Iris pigment epithelial cell (primary cell): ENCODE measurements at regions not wholly inside any gene's neighbourhood (a gene's known extent, or its start where the extent isn't known, plus 50 kb on each side); places are given as distances from the start of the nearest gene placed in this dataset.
"Not testable (repeated sequence)": the region's sequence is repeated elsewhere in the genome, so short reads cannot be mapped to it uniquely, and the experiment has no call there.

Experiments
- DNase-seq: peaks from one replicate; pipeline ENCODE4 v3.0.0-alpha.2; 2011; ENCODE audit warnings: low read depth

DNA sequence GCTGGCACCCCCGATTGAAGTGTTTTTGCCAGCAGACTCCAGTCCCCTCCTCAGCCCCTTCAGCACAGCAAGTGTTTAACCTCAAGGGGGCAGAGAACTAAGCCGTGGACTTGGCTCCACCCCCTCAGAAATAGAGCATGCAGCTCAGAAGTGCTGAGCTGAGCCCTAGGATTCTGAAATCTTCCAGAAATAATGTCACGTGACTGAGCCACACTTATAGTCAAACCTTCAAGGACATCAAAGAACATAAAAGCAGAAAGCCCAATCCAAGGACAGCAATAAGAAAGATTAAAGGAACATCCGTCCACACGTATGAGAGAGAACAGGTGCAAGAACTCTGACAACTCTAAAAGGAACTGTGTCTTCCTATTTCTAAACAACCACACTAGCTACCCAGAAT lies 317.7 kb upstream of the LRFN5 start:
- DNase-seq: no peak

DNA sequence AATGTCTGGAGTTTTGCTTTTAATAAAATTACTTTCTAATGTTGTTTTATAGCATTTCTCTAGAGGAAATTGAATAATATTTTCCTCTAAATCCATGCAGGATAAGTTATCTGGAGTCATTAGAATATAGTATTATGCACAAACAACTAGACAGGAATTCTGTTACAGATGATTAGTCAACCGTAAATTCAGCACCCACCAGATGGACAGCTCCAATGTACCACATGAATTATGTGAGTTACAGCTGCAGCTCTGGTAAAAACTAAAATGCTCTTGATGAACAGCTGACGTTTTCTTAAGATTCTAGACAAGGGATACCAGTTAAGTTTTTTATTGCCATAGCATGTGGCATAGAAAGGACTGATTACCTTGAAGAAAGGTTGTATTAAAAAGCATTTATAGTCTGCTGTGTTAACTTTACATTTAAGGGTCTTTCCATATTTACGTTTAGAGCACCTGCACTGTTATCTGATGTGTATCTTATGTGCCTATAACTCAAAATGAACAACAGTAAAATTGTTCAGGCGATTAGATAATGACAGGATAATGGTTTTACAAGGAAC lies 321.4 kb upstream of the LRFN5 start:
- DNase-seq: peak; percentile 23

DNA sequence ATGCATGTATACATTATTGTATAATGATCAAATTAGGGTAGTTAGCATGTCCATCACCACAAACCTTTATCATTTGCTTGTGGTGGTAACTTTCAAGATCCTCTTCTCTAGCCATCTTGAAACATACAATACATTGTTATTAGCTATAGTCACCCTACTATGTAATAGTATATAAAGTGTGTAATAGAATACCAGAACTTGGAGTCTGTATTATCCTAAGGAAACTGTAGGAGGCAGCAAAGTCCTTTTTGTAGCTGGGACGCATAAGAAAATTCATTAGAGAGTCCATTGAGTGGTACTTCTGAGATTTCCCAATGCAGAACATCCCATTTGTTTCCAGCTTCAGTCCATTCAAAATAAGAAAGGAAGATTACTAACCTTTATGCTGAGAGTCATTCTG lies 325.9 kb upstream of the LRFN5 start:
- DNase-seq: peak; percentile 3

DNA sequence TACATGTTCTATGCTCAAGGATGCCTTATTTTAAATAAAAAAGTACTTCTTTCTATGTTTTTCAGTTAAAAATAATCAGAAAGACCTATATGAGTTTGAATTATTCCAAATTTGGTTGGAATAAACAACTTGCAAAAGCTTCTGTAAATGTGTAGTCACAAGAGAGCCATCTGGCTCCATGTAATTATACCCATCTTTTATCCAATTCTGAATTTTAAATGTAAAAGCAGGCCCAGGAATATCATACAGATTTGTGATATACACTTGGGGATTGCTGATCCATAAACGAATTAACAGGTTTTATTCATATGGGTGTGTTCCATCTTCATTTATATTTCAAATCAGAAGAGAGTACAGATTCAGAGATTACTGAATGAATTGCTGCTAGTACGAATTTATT lies 329.2 kb upstream of the LRFN5 start:
- DNase-seq: no peak

DNA sequence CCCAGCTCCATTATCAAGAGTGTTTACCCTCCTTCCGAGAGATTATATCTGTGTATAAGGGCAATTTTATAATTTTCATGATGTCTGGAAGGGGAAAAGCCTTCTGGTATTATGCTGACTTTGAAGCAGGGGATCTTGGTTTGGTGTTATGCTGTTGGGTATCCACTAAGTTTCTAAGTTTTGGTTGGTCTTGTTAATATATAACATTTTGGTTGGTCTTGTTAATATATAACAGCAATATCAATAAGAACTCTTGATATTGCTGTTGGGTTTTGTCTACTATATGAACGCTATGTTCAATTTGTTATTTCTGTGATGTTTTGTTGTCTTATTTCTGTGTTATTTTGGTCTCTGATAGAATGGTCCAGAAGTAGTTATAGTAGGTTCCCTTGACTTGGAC lies 349.2 kb upstream of the LRFN5 start:
- DNase-seq: no peak

DNA sequence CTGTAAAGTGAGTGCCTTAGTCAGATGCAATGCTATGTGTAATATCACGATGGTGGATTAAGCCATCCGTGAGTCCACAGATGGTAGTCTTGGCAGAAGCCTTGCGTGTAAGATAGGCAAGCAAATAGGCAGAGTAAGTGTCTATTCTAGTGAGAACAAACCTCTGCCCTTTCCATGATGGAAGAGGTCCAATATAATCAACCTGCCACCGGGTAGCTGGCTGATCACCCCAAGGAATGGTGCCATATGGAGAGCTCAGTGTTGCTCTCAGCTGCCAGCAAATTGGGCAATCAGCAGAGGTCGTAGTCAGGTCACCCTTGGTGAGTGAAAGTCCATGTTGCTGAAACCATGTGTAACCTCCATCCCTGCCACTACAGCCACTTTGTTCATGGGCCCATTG lies 371.2 kb upstream of the LRFN5 start:
- no peak for DNase-seq

DNA sequence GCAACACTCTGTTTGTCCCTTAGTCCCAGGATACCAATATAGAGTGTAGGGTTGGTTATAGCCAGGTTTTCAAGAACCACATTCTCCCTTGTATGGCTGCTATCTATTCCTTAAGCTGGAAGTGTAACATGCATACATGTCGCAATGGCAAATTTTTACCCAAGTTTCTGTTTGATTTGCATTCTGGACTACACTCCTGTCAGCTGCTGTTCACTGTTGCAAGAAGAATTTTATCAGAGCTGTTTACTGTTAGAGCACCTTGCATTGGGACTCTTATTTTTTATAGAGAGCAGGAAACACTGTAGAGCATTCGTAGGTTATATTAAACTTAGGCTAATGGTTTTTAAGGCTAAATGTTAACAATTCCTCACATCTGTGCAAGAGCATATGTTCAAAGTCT lies 376.0 kb upstream of the LRFN5 start:
- DNase-seq: no peak

DNA sequence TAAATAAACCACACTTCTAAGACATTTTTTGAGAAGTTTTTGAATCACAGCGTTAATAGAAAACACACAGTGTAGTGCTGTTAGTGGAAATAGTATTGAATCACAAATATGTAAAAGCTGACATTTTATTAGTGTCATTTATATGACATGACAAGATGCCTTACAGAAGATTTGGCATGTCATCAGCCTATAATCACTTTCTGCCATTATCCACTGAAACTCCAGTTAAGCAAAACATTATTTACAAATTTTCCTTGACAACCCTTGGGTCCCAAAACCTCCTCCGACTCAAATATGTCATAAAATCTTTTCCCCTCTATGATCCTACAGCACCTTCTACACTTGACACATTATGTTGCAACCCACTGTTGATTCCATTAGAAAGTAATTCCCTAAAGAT lies 376.9 kb upstream of the LRFN5 start:
- DNase-seq: no peak

DNA sequence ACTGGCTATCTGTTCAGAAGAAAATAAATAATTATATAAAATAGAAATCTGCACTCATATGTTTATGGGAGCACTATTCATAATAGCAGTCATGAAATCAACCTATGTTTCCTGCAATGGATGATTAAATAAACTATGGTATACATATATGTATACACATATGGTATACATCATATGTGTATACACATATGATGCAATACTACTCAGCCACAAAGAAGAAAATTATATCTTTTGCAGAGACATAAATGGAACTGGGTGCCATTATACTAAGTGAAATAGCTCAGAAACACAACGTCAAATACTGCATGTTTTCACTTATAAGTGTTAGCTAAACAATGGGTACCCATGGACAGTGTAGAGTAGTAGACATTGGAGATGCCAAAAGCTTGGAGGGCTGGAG lies 381.2 kb upstream of the LRFN5 start:
- DNase-seq: no peak

DNA sequence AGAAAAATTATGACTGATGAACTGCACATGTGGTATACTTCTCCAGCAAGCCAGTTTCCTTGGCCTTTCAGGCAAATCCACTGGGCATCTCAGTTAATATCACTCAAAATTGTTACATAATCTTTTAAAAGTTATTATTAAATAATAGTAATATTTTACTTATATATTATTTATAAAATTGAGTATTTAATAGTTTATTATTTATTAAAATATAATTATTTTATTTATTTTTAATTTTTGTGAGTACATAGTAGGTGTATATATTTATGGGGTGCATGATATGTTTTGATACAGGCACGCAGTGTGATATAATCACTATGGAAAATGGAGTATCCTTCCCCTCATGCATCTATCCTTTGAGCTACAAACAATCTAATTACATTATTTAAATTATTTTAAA lies 384.1 kb upstream of the LRFN5 start:
- DNase-seq: no peak

DNA sequence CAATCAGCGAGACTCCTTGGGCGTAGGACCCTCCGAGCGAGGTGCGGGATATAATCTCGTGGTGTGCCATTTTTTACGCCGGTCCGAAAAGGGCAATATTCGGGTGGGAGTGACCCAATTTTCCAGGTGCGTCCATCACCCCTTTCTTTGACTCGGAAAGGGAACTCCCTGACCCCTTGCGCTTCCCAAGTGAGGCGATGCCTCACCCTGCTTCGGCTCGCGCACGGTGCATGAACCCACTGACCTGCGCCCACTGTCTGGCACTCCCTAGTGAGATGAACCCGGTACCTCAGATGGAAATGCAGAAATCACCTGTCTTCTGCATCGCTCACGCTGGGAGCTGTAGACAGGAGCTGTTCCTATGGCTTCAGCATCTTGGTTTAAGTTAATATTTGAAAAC lies 391.7 kb upstream of the LRFN5 start:
- DNase-seq: not testable (repeated sequence)

DNA sequence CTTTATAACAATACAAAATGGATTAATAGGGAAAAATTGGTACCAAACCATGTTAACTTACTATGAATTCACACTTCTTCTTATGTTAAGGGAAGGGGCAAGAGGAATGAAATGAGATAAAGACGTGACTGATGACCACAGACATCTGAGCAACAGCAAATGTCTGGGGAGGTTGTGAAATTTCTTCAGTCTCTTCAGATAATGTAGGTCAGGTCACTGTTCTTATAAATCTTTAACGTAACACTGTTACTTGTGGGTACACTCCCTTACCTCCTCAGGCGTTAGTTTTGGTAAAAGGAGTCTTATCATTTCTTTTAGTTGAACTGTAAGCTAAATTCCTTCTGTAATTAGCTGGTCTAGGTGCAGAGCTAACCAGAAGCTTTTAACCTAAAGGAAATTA lies 405.0 kb upstream of the LRFN5 start:
- DNase-seq: no peak

DNA sequence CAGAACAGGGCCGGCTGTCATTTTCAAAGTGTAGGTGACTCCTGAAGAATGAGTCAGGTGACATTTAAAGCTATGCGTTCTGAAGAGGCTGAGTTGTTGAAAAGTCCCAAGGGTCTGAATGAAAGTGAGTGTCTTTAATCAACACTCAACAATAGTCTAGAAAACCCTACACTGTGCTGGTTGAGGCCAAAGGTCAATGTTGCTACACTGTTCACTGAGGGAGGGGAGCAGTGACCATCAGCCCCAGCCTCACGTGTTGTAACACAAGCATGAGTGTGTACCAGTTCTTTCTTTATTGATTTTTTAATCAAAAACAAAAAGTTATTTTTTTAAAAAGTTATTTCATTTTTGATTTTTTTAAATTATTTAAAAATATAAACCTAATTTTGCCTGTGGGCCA lies 418.8 kb upstream of the LRFN5 start:
- DNase-seq: no peak

DNA sequence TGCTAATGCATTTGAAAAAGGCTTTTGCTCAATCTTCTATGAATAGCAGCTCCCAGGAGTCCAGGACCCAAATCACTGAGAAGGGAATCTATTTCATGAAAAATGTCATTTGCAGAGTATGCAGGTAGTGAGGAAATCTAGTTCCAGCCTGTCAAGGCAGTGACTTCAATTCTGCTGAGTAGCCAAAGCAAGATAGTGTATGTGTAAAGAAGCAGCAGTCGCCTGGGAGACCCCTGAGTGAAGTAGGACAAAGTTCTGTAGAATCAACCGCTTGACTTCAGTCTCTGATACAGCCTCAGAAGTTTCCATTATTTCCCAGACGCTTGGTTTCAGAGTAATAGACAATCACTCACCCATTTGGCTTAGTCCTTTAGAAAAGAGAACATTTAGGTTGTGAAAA lies 435.6 kb upstream of the LRFN5 start:
- DNase-seq: no peak

DNA sequence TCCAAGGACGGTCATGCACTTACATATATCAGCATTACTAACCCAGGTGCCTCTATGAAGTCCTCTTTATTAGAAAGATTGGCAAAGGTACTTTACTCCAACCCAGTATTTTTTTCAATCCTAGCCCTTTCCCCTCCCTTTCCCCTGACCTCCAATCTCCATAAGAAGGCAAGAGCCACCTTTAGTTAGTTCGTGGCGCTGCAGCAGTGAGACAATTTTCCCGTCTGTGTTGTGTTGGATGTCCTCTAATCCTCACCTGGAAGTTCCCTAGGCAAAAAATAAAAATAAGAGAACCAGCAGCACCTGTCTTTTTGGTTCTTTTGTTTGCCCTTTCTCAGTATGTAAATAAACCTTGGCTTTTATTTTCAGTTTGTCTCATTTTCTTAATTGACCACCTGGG lies 439.6 kb upstream of the LRFN5 start:
- DNase-seq: no peak

DNA sequence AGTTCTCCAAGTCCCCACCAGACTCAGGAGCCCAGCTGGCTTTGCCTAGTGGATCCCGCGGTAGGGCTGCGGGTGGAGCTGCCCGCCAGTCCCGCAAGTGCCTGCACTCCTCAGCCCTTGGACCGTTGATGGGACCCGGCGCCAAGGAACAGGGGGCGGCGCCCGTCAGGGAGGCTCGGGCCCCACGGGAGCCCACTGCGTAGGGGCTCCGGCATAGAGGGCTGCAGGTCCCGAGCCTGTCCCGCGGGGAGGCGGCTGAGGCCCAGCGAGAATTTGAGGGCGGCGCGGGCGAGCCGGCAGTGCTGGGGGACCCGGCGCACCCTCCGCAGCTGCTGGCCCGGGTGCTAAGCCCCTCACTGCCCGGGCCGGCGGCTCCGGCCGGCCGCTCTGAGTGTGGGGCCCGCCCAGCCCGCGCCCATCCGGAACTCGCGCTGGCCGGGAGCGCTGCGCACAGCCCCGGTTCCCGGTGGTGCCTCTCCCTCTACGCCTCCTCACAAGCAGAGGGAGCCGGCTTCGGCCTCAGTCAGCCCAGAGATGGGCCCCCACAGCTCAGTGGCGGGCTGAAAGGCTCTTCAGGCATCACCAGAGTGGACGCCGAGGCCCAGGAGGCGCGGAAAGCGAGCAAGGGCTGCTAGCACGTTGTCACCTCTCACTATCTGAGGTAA lies 452.4 kb upstream of the LRFN5 start:
- no peak for DNase-seq

DNA sequence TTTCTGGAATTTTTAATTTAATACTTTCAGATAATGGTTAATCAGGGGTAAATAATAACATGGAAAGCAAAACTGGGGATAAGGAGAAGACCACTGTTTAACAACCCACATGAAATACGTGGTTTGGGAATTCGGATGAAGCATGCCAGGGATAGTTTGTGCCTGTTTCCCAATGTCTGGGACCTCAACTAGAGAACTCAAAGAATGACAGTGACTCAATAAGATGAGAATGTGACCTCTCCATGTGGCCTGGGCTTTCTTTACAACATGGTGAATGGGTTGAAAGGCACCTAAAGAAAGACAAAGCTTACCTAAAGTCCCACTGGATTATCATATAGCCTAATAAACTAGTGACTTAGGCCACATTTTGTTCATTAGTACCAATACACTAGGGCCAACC lies 460.3 kb upstream of the LRFN5 start:
- DNase-seq: no peak

DNA sequence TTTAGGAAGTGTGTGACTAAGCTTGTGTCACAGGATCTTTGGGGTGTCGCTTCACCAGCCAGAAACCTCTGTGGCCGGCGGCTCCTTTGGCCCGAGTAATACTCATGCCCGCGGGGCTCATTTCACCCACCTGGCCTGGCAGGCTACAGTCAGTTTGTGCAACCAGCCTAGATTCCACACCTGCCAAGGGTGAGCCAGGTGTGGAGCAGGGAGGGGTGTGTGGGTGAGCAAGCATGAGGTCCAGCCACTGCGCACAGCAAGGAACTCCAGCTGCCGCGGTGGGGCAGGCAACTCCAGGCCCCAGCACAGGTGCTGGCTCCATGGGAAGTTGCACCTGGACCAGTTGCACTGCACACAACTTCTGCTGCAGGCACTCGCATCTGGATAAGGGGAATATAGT lies 462.3 kb upstream of the LRFN5 start:
- DNase-seq: no peak

DNA sequence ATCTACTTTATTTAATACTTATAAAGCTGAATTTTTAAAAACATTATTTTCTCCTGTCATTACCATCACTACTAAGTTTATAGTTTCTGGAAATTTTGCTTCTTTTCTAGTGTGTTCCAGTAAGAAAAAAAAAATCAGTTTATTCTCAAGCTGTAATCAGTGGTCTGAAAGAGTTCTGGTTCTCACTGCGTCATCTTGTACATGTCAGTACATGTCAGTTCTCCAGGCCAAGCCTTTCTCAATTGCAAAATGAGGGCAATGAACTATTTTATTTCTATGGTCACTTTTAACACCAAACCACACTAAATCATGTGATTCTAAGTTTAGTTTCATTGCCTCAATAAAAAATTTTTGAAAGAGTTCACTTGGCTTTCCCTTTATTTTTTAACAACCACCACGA lies 468.9 kb upstream of the LRFN5 start:
- no peak for DNase-seq

DNA sequence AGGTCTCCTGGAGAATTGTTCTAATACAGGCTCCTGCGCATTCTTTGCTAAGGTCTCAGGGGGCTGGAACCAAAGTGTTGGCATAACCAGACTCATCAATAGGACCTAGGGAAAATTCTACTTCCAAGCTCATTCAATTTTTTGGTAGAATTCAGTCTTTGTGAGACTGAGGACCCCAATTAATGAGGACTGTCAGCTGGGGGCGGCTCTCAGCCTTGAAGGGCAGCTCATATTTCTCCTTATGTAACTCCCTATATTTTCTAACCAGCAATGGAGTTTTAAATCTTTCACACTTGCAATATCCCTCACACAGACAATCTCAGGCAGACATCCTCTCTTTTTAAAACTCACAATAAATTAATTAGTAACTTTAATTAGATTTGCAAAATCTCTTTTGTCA lies 476.4 kb upstream of the LRFN5 start:
- DNase-seq: no peak

DNA sequence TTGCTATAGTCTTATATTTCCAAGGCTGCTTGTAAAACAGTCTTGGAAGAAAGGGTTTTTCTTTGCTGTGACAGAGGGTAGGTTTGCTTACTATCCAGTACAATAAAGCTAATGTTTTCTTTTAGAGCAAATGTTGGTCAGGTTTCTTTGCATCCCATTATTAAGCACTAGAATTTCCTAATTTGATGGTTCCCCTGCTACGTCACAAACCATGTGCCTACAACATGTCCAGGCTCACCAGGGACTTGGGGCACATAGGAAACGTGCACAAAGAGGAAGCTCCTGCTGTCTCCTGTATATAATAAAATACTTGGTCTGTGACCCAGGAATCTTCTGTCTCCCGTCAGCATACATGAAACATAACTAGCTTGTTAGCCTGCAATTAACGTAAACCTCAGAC lies 486.3 kb upstream of the LRFN5 start:
- no peak for DNase-seq

DNA sequence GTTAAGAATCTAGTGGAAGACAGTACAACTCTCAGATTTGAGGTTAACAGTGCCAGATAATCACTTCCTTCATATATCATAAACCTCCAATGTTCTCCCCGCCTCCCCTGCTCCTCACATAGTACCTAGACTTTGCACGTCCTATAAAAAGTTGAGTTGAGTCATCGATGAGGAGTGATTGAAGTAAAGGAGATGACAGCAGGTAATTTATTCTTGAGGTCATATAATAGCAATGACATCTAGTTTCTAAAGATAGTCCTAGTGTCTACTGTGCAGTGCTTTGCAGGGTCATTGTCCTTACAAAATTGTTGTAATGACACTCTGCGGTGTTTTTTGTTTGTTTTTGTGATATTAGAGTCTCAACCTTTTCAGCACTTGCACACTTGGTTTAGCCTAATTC lies 510.5 kb upstream of the LRFN5 start:
- DNase-seq: no peak

DNA sequence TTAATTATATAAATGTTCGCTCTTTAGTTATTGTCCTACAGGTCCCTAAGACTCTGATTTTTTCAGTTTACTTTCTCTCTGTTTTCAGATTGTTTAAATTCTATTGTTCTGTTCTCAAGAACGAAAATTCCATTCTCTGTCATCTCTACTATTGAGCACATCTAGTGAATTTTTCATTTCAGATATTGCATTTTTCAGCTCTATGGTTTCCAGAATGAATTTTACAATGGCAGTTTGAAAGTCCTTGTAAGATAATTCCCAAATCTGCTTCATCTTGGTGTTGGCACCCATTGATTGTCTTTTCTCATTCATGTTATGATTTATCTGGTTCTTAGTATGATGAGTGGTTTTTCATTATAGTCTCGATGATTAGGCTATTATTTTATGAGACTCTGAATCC lies 519.6 kb upstream of the LRFN5 start:
- DNase-seq: no peak

DNA sequence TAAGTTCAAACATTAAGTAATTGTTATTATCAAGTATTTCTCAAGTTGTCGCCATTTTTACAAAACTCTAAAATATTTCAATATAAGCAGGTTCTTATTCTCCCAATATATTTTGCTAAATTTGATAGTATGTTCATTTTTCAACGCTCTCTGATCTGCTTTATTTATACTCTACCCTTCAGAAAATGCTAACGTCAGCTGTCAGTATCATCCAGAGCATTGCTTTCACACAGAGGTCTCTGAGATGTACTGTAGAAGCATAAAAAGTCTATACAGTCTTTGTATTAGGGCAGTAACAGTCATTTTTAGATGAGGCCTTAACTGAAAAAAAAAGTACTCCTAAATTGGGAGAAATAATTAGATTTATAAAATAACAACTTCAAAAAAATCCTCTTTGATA lies 533.1 kb upstream of the LRFN5 start:
- no peak for DNase-seq

DNA sequence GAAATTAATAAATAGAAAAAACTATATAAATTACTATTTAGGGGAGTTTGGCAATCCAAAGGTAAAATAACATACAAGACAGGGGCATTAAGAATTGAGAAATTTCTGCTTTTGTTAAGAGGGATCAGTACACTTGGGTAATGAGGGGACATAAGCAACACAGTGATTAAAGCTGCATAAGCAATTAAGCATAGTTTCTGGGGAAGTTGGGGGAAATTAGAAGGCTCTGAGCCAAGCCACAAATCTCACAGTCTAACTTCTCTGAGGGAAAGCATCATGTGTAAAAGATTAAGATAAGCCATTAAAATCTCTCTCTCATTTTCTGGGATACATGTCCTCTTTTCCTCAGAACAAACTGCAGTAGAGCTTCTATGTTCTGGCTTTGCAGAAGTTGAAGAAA lies 533.9 kb upstream of the LRFN5 start:
- DNase-seq: no peak
